Breast epithelium (tissue), 4 donors: ENCODE measurements at regions not wholly inside any gene's neighbourhood (a gene's known extent, or its start where the extent isn't known, plus 50 kb on each side); places are given as distances from the start of the nearest gene placed in this dataset.

Source experiments
- DNase-seq, 2 donors: peaks; one replicate each; pipeline ENCODE4 v3.0.0-alpha.2; 2019; ENCODE audit warnings: low spot score in 2 of 2
- H3K27ac ChIP-seq, 2 donors: fragments of 200-600 bp; sonication (generic) in 1 of 2; one replicate each; pipeline ENCODE4 v1.5.1; 2016 to 2019; ENCODE audit warnings: mild to moderate bottlenecking in 1 of 2
- H3K27me3 ChIP-seq, 2 donors: fragments of 200-600 bp; sonication (generic) in 1 of 2; one replicate each; pipeline versions ENCODE4 v1.5.1 to v1.6.0; 2017 to 2019; ENCODE audit warnings: control low read depth in 1 of 2, mild to moderate bottlenecking in 1 of 2
- H3K36me3 ChIP-seq: fragments of 200-600 bp; one replicate; pipeline ENCODE4 v1.5.1; 2019
- H3K4me1 ChIP-seq, 2 donors: fragments of 200-600 bp; sonication (generic); one replicate each; pipeline ENCODE4 v1.5.1; 2016 to 2019; ENCODE audit warnings: control low read depth in 1 of 2
- H3K4me3 ChIP-seq, 3 donors: fragments of 200-600 bp; sonication (generic); 1 replicate in 2 of 3; 2 replicates in 1 of 3; pipeline ENCODE4 v1.5.1; 2016 to 2019; ENCODE audit warnings: mild to moderate bottlenecking in 3 of 3, moderate library complexity in 2 of 3
- H3K9me3 ChIP-seq, 2 donors: fragments of 200-600 bp; sonication (generic) in 1 of 2; one replicate each; pipeline ENCODE4 v1.5.1; 2016 to 2019; ENCODE audit warnings: control low read depth in 1 of 2
- CTCF ChIP-seq, 3 donors: fragments of 450-650 bp; IDR thresholded peaks; one replicate each; pipeline ENCODE4 v1.5.1; 2016 to 2017; ENCODE audit warnings: antibody characterized with exemption in 3 of 3, mild to moderate bottlenecking in 3 of 3, moderate library complexity in 3 of 3
- POLR2A ChIP-seq: fragments of 450-650 bp; IDR thresholded peaks from one replicate; pipeline ENCODE4 v1.6.1; 2016; ENCODE audit warnings: antibody characterized with exemption, mild to moderate bottlenecking, moderate library complexity
- POLR2AphosphoS5 ChIP-seq, 3 donors: sonication (generic); formaldehyde crosslinking; IDR thresholded peaks; one replicate each; pipeline ENCODE4 v1.6.1; 2017; ENCODE audit warnings: antibody characterized with exemption in 3 of 3
- intact Hi-C: fragments of 100-400 bp; cut with DNase I; formaldehyde crosslinking; loops from one replicate; pipeline ENCODE4 v1.15.1; 2023; ENCODE audit warnings: low total_unique reads

DNA sequence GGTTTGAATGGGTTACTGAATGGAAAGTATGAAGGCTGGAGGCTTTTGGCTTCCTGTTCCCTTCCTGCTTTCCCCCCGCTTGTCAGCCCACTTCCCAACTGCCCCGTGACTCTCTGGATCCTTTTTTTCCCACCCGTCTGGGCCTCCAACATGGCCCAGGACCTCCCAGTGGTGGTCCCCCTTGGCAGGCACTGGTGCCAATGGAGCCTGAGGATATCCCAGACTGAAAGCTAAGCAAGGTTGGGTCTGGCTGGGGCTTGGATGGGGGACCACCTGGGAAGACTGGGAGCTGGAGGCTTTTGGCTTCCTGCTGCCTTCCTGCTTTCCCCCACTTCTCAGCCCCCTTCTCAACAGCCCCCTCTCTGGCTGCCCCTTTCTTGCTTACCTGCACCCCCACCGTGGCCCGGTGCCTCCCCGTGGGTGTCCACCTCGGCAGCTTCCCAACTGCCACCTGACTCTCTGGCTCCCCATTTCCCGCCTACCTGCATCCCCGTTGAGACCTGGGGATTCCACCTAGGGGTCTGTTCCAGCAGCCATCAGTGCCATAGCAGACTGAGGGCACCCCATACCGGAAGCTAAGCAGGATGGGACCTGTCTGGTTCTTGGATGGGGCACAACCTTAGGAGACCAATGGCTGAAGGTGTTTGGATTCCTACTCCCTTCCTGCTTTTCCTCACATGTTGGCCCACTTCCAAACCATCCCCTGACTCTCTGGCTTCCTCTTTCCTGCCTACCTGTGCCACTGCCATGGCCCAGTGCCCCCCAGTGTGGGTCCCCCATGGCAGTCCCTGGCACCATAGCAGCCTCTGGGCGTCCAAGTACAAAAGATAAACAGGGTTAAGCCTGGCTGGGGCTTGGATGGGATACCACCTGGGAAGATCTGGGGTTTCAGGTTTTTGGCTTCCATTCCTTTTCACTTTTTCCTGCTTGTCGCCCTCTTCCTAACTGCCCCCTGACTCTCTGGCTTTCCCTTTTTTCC, 2295.3 kb downstream of the TP53TG3F start:
- no peak overlapping the region for H3K4me3 ChIP-seq
- H3K9me3 ChIP-seq, result peaks cover 28 to 41% of the 10 kb centered on the region in 2 donors
- H3K36me3 ChIP-seq, result no peaks in the 10 kb centered on the region
- H3K27me3 ChIP-seq, result no peaks in the 10 kb centered on the region
- no peak for TF ChIP-seq CTCF (IDR thresholded peaks at IDR 0.05)
- TF ChIP-seq POLR2A, result no peak
- TF ChIP-seq POLR2AphosphoS5 (IDR thresholded peaks at IDR 0.05), result no peak
- no peak overlapping the region for H3K27ac ChIP-seq
- no peaks in the 10 kb centered on the region for H3K4me1 ChIP-seq
- no peak for DNase-seq
- intact Hi-C loops, result no loop called here

DNA sequence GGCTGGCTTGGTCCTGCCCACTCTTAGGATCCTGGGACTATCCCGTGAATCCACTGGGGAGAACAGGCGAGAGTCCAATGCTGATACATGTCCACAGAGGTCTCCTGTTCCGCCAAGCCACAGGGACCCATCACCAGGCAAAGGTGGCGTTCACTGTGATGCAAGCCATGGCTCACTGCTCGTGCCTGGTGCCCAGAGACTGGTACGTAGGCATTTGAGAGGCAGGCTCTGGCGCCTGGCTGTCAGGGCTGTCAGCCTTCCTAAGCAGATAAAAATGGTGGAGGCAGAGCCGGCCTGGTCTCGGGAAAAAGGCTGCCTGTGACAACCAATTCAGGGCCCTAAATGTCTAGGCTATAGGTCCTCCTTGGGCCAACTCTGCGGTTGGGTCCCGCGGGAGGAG, 2329.0 kb downstream of the TP53TG3F start:
- Histone ChIP-seq H3K9me3 (peaks cover 8 to 18% of the 10 kb centered on the region in 2 donors), H3K4me3 (no peak overlapping the region), H3K27ac (no peak overlapping the region), H3K27me3 (no peaks in the 10 kb centered on the region), H3K4me1 (no peaks in the 10 kb centered on the region), H3K36me3 (no peaks in the 10 kb centered on the region)
- intact Hi-C loops, result no loop called here
- no peak for DNase-seq
- TF ChIP-seq POLR2AphosphoS5 (IDR thresholded peaks at IDR 0.05), result no peak
- no peak for TF ChIP-seq CTCF (IDR thresholded peaks at IDR 0.05)
- TF ChIP-seq POLR2A, result no peak

DNA sequence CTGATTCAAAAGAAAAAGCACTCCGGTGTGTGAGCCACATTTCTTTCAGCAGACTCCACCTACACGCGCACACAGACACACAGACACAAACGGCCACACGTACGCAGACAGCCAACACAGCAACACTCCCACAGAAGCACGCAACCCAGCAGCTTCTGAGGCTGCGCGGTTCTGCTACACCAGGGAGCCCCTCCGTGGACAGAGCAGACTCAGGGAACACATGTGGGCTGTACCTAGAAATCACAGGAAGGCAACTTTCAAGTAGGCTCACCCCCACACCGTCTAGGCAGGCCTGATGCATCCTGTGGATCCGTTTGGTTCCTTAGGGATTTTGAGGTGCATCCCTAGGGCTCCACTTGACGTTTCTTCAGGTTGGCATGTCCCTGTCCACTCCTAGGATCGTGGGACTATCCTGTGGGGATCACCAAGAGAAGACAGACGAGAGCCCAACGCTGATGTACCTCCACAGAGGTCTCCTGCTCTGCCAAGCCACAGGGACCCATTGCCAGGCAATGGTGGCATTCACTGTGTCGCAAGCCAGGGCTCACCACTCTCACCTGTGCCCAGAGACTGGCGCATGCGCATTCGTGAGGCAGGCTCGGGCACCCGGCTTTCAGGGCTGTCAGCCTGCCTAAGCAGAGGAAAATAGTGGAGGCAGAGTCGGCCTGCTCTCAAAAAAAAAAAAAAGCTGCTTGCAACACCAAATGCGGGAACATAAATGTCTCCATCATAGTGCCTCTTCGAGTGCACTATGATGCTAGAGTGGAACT, 2333.3 kb downstream of the TP53TG3F start:
- Histone ChIP-seq H3K27ac (no peak overlapping the region), H3K27me3 (no peaks in the 10 kb centered on the region), H3K9me3 (peaks cover 0 to 3% of the 10 kb centered on the region in 2 donors), H3K4me3 (no peak overlapping the region), H3K36me3 (no peaks in the 10 kb centered on the region), H3K4me1 (no peaks in the 10 kb centered on the region)
- TF ChIP-seq CTCF (IDR thresholded peaks at IDR 0.05), result no peak
- TF ChIP-seq POLR2AphosphoS5 (IDR thresholded peaks at IDR 0.05), result no peak
- TF ChIP-seq POLR2A, result no peak
- no peak for DNase-seq
- intact Hi-C loops, result no loop called here

- no peaks in the 10 kb centered on the region for H3K36me3 ChIP-seq
- TF ChIP-seq CTCF (IDR thresholded peaks at IDR 0.05), result no peak
- no peak for TF ChIP-seq POLR2A
- TF ChIP-seq POLR2AphosphoS5 (IDR thresholded peaks at IDR 0.05), result no peak
- intact Hi-C loops, result no loop called here
- no peak overlapping the region for H3K27ac ChIP-seq
- no peaks in the 10 kb centered on the region for H3K4me1 ChIP-seq
- no peaks in the 10 kb centered on the region for H3K27me3 ChIP-seq
- no peak overlapping the region for H3K4me3 ChIP-seq
- DNase-seq, result no peak
- H3K9me3 ChIP-seq, result peaks cover 0 to 3% of the 10 kb centered on the region in 2 donors
Observed at GRCh38 chr16:35793601-35794000, 2334.2 kb downstream of the TP53TG3F start.

- Histone ChIP-seq H3K27me3 (no peaks in the 10 kb centered on the region), H3K27ac (no peak overlapping the region), H3K36me3 (no peaks in the 10 kb centered on the region), H3K4me3 (no peak overlapping the region), H3K9me3 (peaks cover 5 to 15% of the 10 kb centered on the region in 2 donors), H3K4me1 (no peaks in the 10 kb centered on the region)
- TF ChIP-seq CTCF (IDR thresholded peaks at IDR 0.05) (no peak), POLR2A (no peak), POLR2AphosphoS5 (IDR thresholded peaks at IDR 0.05) (no peak)
- intact Hi-C loops, result no loop called here
- no peak for DNase-seq
Observed at GRCh38 chr16:35794896-35795295, 2335.5 kb downstream of the TP53TG3F start.
